Left lung (tissue), 4 donors: ENCODE measurements at regions not wholly inside any gene's neighbourhood (a gene's known extent, or its start where the extent isn't known, plus 50 kb on each side); places are given as distances from the start of the nearest gene placed in this dataset.

Source experiments
- ATAC-seq: fragments of 200-7000 bp; cut with Tn5 transposase; one replicate; pipeline ENCODE4 v1.9.1; 2020; ENCODE audit warnings: moderate library complexity
- DNase-seq, 4 donors: peaks; one replicate each; pipeline ENCODE4 v3.0.0-alpha.2; 2013 to 2020
- H3K27ac ChIP-seq, 2 donors: fragments of 200-600 bp; sonication (generic) in 1 of 2; one replicate each; pipeline versions ENCODE4 v1.5.0 to v1.8.0; 2020 to 2021
- H3K27me3 ChIP-seq, 2 donors: fragments of 200-600 bp; sonication (generic) in 1 of 2; one replicate each; pipeline versions ENCODE4 v1.5.0 to v1.8.0; 2020 to 2021
- H3K36me3 ChIP-seq, 2 donors: fragments of 200-600 bp; sonication (generic) in 1 of 2; one replicate each; pipeline versions ENCODE4 v1.5.0 to v1.8.0; 2020 to 2021
- H3K4me1 ChIP-seq, 2 donors: fragments of 200-600 bp; one replicate each; pipeline ENCODE4 v1.8.0; 2021
- H3K4me3 ChIP-seq, 2 donors: fragments of 200-600 bp; sonication (generic) in 1 of 2; one replicate each; pipeline versions ENCODE4 v1.5.0 to v1.8.0; 2020 to 2021; ENCODE audit warnings: mild to moderate bottlenecking in 1 of 2
- H3K9me3 ChIP-seq, 2 donors: fragments of 200-600 bp; sonication (generic) in 1 of 2; one replicate each; pipeline versions ENCODE4 v1.5.0 to v1.8.0; 2020 to 2021
- intact Hi-C, 2 donors: fragments of 100-400 bp; cut with DNase I; formaldehyde crosslinking; loops; one replicate each; pipeline versions ENCODE4 v1.11.2 to v1.14.2; 2022
- TF ChIP-seq, protein P1 (sequence below), 2 donors: fragments of 200-600 bp; sonication (generic) in 1 of 2; IDR thresholded peaks; one replicate each; pipeline versions ENCODE4 v1.5.0 to v1.8.0; 2021; ENCODE audit warnings: antibody characterized with exemption in 2 of 2
- donor health status: DM: no; HTN: yes; CAD: no.
- donor health status: DM: no; HTN: no; CAD: no.

DNA sequence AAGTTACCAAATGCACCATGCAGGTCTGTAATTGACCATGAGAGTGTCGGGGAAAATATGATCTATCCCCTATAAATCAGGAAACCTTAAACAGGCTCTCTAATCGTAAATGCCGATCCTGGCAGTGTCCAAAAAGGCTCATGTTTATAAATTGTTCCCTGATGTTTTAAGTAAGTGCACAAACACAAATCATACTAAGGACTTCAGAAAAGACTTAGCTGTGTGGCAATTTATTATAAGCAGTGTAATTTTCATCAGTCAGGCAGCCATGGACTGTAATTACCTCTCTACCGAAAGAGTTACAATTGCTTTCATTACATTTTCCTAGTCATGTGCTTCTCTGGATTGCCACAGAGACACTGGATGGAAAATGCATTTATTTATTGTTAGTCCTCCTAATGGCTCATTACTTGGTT, 73.4 kb upstream of the COX10 start:
- Histone ChIP-seq H3K27me3 (no peaks in the 10 kb centered on the region), H3K9me3 (no peaks in the 10 kb centered on the region), H3K27ac (no peak overlapping the region), H3K4me3 (no peak overlapping the region), H3K4me1 (no peaks in the 10 kb centered on the region), H3K36me3 (no peaks in the 10 kb centered on the region)
- peak in 2 of 4 donors; percentile 12 to 22 for DNase-seq
- no peak for ATAC-seq
- intact Hi-C loops, result no loop called here
- TF ChIP-seq, protein P1, sequence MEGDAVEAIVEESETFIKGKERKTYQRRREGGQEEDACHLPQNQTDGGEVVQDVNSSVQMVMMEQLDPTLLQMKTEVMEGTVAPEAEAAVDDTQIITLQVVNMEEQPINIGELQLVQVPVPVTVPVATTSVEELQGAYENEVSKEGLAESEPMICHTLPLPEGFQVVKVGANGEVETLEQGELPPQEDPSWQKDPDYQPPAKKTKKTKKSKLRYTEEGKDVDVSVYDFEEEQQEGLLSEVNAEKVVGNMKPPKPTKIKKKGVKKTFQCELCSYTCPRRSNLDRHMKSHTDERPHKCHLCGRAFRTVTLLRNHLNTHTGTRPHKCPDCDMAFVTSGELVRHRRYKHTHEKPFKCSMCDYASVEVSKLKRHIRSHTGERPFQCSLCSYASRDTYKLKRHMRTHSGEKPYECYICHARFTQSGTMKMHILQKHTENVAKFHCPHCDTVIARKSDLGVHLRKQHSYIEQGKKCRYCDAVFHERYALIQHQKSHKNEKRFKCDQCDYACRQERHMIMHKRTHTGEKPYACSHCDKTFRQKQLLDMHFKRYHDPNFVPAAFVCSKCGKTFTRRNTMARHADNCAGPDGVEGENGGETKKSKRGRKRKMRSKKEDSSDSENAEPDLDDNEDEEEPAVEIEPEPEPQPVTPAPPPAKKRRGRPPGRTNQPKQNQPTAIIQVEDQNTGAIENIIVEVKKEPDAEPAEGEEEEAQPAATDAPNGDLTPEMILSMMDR (IDR thresholded peaks at IDR 0.05), result no peak

DNA sequence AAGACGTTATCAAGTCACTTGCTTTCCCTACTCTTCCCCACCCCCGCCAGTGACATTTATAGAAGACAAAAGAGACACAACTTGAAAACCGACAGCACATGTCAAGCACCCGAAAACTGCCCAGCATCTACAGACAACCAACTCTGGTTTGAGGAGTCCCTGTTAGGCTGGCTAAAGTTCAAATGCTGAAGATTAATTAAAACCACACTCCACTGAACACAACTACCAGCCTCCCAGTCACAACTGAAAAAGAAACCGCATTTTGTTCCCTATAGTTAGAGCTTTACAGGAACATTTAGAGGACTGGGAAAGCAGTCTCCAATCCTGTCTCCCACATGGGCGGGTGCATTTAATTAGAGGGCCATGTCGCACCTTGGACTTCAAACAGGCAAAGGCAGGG, 73.0 kb upstream of the COX10 start:
- TF ChIP-seq, protein P1 (IDR thresholded peaks at IDR 0.05), result no peak
- no peaks in the 10 kb centered on the region for H3K9me3 ChIP-seq
- DNase-seq (no peak), ATAC-seq (no peak)
- H3K27me3 ChIP-seq, result no peaks in the 10 kb centered on the region
- no peak overlapping the region for H3K4me3 ChIP-seq
- no peak overlapping the region for H3K27ac ChIP-seq
- no peaks in the 10 kb centered on the region for H3K4me1 ChIP-seq
- intact Hi-C loops, result no loop called here
- H3K36me3 ChIP-seq, result no peaks in the 10 kb centered on the region

DNA sequence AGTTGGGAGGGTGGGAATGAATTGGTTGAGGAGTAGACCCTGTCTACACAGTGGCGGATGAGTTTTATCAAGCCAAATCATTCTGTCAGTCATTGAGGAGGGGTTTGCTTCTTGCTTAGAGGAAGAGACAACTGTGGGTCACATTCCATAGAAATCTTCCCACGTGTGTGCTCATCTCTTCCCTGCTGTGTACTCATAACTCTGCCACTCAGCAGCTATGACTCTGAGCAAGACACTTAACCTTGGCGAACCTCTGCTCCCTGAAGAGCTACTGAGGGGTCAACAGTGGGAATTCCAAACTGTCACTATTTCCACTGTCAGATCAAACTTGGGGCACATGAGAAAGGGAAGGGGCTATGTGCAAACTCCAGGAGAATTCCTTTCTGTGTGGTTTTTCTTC, 72.6 kb upstream of the COX10 start:
- H3K4me1 ChIP-seq, result no peaks in the 10 kb centered on the region
- intact Hi-C loops, result no loop called here
- DNase-seq (no peak), ATAC-seq (no peak)
- no peaks in the 10 kb centered on the region for H3K27me3 ChIP-seq
- TF ChIP-seq, protein P1 (IDR thresholded peaks at IDR 0.05), result no peak
- no peaks in the 10 kb centered on the region for H3K36me3 ChIP-seq
- no peak overlapping the region for H3K4me3 ChIP-seq
- no peak overlapping the region for H3K27ac ChIP-seq
- no peaks in the 10 kb centered on the region for H3K9me3 ChIP-seq

DNA sequence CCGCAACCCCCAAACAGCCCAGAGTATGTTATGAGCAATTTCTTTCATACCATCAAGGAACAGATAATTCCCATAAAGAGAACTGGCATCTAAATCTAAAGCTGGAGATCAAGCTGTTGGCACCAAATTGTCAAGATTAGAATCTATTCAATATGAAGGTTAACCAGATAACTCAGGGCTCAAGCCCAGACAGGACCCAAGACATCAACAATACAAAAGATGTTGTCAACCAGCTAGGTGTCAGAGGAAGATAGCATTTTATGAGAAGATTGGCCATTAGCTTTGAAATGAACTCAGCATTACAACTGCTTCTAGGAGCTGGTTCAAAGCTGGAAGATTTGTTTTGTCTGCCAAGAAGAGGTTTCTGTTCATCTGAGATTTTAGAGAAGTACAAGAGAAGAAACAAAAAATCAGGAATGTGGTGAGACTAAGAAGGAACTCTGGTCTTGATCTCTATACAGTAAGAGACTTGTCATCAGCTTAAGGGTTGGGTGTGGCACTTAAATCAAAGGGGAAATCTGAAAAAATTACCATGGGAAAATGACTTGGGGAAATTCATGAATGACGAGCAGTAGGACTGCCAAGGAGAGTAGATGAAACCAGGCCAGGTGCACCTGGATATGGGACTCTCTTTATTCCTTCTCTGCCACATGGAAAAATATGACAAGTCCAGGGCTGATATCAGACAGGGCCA, 64.2 kb upstream of the COX10 start:
- Histone ChIP-seq H3K27ac (no peak overlapping the region), H3K9me3 (no peaks in the 10 kb centered on the region), H3K27me3 (no peaks in the 10 kb centered on the region), H3K4me3 (no peak overlapping the region), H3K4me1 (no peaks in the 10 kb centered on the region), H3K36me3 (no peaks in the 10 kb centered on the region)
- TF ChIP-seq, protein P1 (IDR thresholded peaks at IDR 0.05), result no peak
- no peak for DNase-seq
- intact Hi-C loops, result no loop called here
- no peak for ATAC-seq

DNA sequence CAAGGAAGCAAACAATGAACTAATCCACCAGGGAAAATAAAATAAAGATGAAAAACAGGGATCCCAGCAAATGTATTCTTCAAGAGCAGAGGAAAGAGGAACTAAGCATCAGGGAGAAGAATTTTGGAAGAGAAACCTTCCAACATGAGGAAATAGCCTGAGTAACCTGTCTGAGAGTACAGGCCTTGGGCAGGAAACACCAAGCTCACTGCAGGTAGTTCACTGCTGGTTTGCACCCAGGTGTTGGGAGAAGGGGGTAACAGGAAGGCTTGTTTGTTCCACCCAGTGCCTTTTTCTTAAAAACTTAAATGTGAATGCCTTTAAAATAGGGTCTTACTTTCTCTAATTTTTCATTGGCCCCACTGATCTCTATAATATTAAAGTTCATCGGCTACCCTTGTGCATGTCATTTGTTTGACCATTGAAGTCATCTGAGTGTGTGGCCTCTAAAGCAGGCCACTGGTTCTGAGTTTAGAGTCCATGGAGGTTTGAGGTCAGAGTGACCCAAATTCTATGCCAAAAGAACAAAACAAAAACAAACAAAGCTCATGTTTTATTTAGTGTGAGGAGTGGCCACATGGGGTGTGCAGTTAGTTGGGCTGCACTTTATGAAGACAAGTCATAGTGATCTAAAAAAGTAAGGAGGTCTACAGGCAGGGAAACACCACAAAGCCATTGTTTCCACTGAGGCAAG, 62.9 kb upstream of the COX10 start:
- Histone ChIP-seq H3K4me3 (no peak overlapping the region), H3K27me3 (no peaks in the 10 kb centered on the region), H3K4me1 (no peaks in the 10 kb centered on the region), H3K27ac (no peak overlapping the region), H3K9me3 (no peaks in the 10 kb centered on the region), H3K36me3 (no peaks in the 10 kb centered on the region)
- no peak for DNase-seq
- ATAC-seq, result no peak
- intact Hi-C loops, result no loop called here
- TF ChIP-seq, protein P1 (IDR thresholded peaks at IDR 0.05), result no peak
